ENCODE measurements at regions not wholly inside any gene's neighbourhood (a gene's known extent, or its start where the extent isn't known, plus 50 kb on each side); places are given as distances from the start of the nearest gene placed in this dataset.

- intact Hi-C loops (cut with DNase I), result no loop called here
- H3K27me3 ChIP-seq, result no peaks in the 10 kb centered on the region
- no peaks in the 10 kb centered on the region for H3K36me3 ChIP-seq
- TF ChIP-seq POLR2A (IDR thresholded peaks at IDR 0.05) (no peak), CTCF (IDR thresholded peaks at IDR 0.05) (no peak)
- H3K4me3 ChIP-seq, result no peak overlapping the region
- no peaks in the 10 kb centered on the region for H3K4me1 ChIP-seq
- no peak for DNase-seq
- WGBS (ENCODE audit: insufficient coverage, low coverage, low lambda C conversion rate, missing lambda C conversion rate), result 51% methylated on average over 7 of the region's 7 CpGs
- no peak overlapping the region for H3K27ac ChIP-seq
- ATAC-seq, result no peak
- H3K9me3 ChIP-seq, result no peaks in the 10 kb centered on the region
Observed at GRCh38 chr13:92951273-92951890, 275.2 kb upstream of the GPC6 start.

- TF ChIP-seq CTCF (IDR thresholded peaks at IDR 0.05) (no peak), POLR2A (IDR thresholded peaks at IDR 0.05) (no peak)
- H3K36me3 ChIP-seq, result no peaks in the 10 kb centered on the region
- no peak for DNase-seq
- no peak overlapping the region for H3K4me3 ChIP-seq
- H3K27ac ChIP-seq, result no peak overlapping the region
- no peaks in the 10 kb centered on the region for H3K27me3 ChIP-seq
- WGBS (ENCODE audit: insufficient coverage, low coverage, low lambda C conversion rate, missing lambda C conversion rate), result 37% methylated on average over 4 of the region's 4 CpGs
- intact Hi-C loops (cut with DNase I), result no loop called here
- no peaks in the 10 kb centered on the region for H3K9me3 ChIP-seq
- no peak for ATAC-seq
- no peaks in the 10 kb centered on the region for H3K4me1 ChIP-seq
Observed at GRCh38 chr13:92952161-92952560, 274.4 kb upstream of the GPC6 start.

- Histone ChIP-seq H3K9me3 (no peaks in the 10 kb centered on the region), H3K4me3 (no peak overlapping the region), H3K27ac (no peak overlapping the region), H3K36me3 (no peaks in the 10 kb centered on the region), H3K4me1 (no peaks in the 10 kb centered on the region), H3K27me3 (no peaks in the 10 kb centered on the region)
- no peak for DNase-seq
- WGBS (ENCODE audit: insufficient coverage, low coverage, low lambda C conversion rate, missing lambda C conversion rate), result 65% methylated on average over 5 of the region's 5 CpGs
- intact Hi-C loops (cut with DNase I), result no loop called here
- no peak for TF ChIP-seq CTCF (IDR thresholded peaks at IDR 0.05)
- no peak for TF ChIP-seq POLR2A (IDR thresholded peaks at IDR 0.05)
- no peak for ATAC-seq
Observed at GRCh38 chr13:92954746-92955145, 271.9 kb upstream of the GPC6 start.

- H3K27me3 ChIP-seq, result no peaks in the 10 kb centered on the region
- no peak for ATAC-seq
- no peak for DNase-seq
- no peaks in the 10 kb centered on the region for H3K36me3 ChIP-seq
- intact Hi-C loops (cut with DNase I), result no loop called here
- TF ChIP-seq CTCF (IDR thresholded peaks at IDR 0.05) (no peak), POLR2A (IDR thresholded peaks at IDR 0.05) (no peak)
- no peak overlapping the region for H3K27ac ChIP-seq
- no peak overlapping the region for H3K4me3 ChIP-seq
- H3K9me3 ChIP-seq, result no peaks in the 10 kb centered on the region
- H3K4me1 ChIP-seq, result no peaks in the 10 kb centered on the region
- WGBS (ENCODE audit: insufficient coverage, low coverage, low lambda C conversion rate, missing lambda C conversion rate), result 85% methylated on average over 5 of the region's 8 CpGs
Observed at GRCh38 chr13:92959790-92960189, 266.8 kb upstream of the GPC6 start.

- Histone ChIP-seq H3K4me1 (no peaks in the 10 kb centered on the region), H3K4me3 (no peak overlapping the region), H3K9me3 (no peaks in the 10 kb centered on the region), H3K36me3 (no peaks in the 10 kb centered on the region), H3K27ac (no peak overlapping the region), H3K27me3 (no peaks in the 10 kb centered on the region)
- DNase-seq (no peak), ATAC-seq (no peak)
- TF ChIP-seq POLR2A (IDR thresholded peaks at IDR 0.05), result no peak
- 100% methylated on average over 1 of the region's 1 CpG for WGBS (ENCODE audit: insufficient coverage, low coverage, low lambda C conversion rate, missing lambda C conversion rate)
- intact Hi-C loops (cut with DNase I), result no loop called here
Observed at GRCh38 chr13:92963029-92963428, 263.6 kb upstream of the GPC6 start.
